HepG2 (cell line): ENCODE measurements at regions not wholly inside any gene's neighbourhood (a gene's known extent, or its start where the extent isn't known, plus 50 kb on each side); places are given as distances from the start of the nearest gene placed in this dataset.

ENCODE experiments used
- ATAC-seq: fragments of 200-7000 bp; cut with Tn5 transposase; 3 replicates; pipeline ENCODE4 v1.9.1; 2020; ENCODE audit warnings: mild to moderate bottlenecking, moderate library complexity
- BruUV-seq: library from RNA; stranded (reverse); fragments of 400-500 nt; replicated peaks from 2 replicates; lab custom pipeline; 2021; lab: Mats Ljungman, UMichigan
- CTCF ChIA-PET: fragments of 300-600 bp; formaldehyde crosslinking; extraction: SDS; loops from one replicate; lab custom pipeline; 2021; ENCODE audit warnings: low total read pairs, inconsistent platforms, low intra/inter-chr PET ratio; lab: Yijun Ruan, JAX
- POLR2A ChIA-PET: fragments of 350-600 bp; sonication (Branson Sonifier 250); formaldehyde crosslinking; loops from one replicate; lab custom pipeline; 2020; ENCODE audit warnings: antibody characterized with exemption, inconsistent platforms; lab: Yijun Ruan, JAX
- DNase-seq: peaks from one replicate; pipeline ENCODE4 v3.0.0-alpha.2; 2015; ENCODE audit warnings: low spot score
- FAIRE-seq: peaks from 3 replicates; lab custom pipeline; 2011; peaks lifted over from hg19 to GRCh38; lab: Jason Lieb, UNC
- H2AFZ ChIP-seq: one replicate; pipeline ENCODE4 v1.6.1; 2011; ENCODE audit warnings: low read length, inconsistent platforms
- H3K27ac ChIP-seq: fragments of 300-600 bp; 3 replicates; pipeline ENCODE4 v1.8.0; 2011; ENCODE audit warnings: mixed run types, mild to moderate bottlenecking, mixed read lengths, low read length, inconsistent platforms; ENCODE audit not compliant: insufficient read depth; ENCODE audit errors: extremely low read length
- H3K27me3 ChIP-seq, 2 experiments: fragments of 200-600 bp in 1 of 2; 2 replicates in 1 of 2; 3 replicates in 1 of 2; pipeline versions ENCODE4 v1.6.0 to v1.8.0; 2011; ENCODE audit warnings: low read length in 2 of 2, mild to moderate bottlenecking in 2 of 2, moderate library complexity in 2 of 2, inconsistent platforms in 1 of 2; ENCODE audit not compliant: insufficient read depth in 2 of 2, control insufficient read depth in 1 of 2
- H3K36me3 ChIP-seq, 2 experiments: fragments of 200-600 bp in 1 of 2; replicated peaks in 1 of 2; 2 replicates in 1 of 2; 3 replicates in 1 of 2; pipeline versions ENCODE4 v1.5.1 to v1.8.0; 2011; ENCODE audit warnings: low read length in 2 of 2, inconsistent platforms in 1 of 2; ENCODE audit not compliant: insufficient read depth in 2 of 2, control insufficient read depth in 1 of 2
- H3K4me1 ChIP-seq: 2 replicates; pipeline ENCODE4 v1.5.1; 2012; ENCODE audit warnings: low read length, inconsistent platforms; ENCODE audit not compliant: insufficient read depth
- H3K4me2 ChIP-seq: 2 replicates; pipeline ENCODE4 v1.6.0; 2011; ENCODE audit warnings: low read depth, low read length, inconsistent platforms
- H3K4me3 ChIP-seq, 3 experiments: fragments of 200-600 bp in 1 of 3; sonication (generic), shearing (Covaris generic) in 1 of 3; replicated peaks in 1 of 3; 2 replicates each; pipeline ENCODE4 v1.5.1; 2011 to 2016; ENCODE audit warnings: low read length in 3 of 3, inconsistent platforms in 2 of 3, low read depth in 2 of 3, mild to moderate bottlenecking in 2 of 3, control low read depth in 1 of 3, mixed read lengths in 1 of 3; ENCODE audit not compliant: insufficient read depth in 1 of 3
- H3K79me2 ChIP-seq: one replicate; pipeline ENCODE4 v1.6.1; 2011; ENCODE audit warnings: low read length, inconsistent platforms; ENCODE audit not compliant: insufficient read depth
- H3K9ac ChIP-seq: 2 replicates; pipeline ENCODE4 v1.6.0; 2011; ENCODE audit warnings: mild to moderate bottlenecking, low read depth, low read length, inconsistent platforms; ENCODE audit not compliant: insufficient read depth
- H3K9me3 ChIP-seq: 2 replicates; pipeline ENCODE4 v1.5.1; 2012; ENCODE audit warnings: mild to moderate bottlenecking, low read length
- H4K20me1 ChIP-seq: 2 replicates; pipeline ENCODE4 v1.6.0; 2011; ENCODE audit warnings: inconsistent platforms, mild to moderate bottlenecking, low read length, moderate library complexity; ENCODE audit not compliant: insufficient read depth
- BRD4 ChIP-seq: sonication (generic); formaldehyde crosslinking; IDR thresholded peaks from 2 replicates; pipeline ENCODE4 v1.4.0; 2020; ENCODE audit warnings: missing genetic modification reagents
- FOXC1 ChIP-seq: sonication (generic); formaldehyde crosslinking; IDR thresholded peaks from 2 replicates; pipeline ENCODE4 v1.8.0; 2022; ENCODE audit warnings: mild to moderate bottlenecking, missing genetic modification reagents, borderline replicate concordance
- JUND ChIP-seq: sonication (generic); formaldehyde crosslinking; IDR thresholded peaks from 2 replicates; pipeline ENCODE4 v1.8.0; 2022; ENCODE audit warnings: mild to moderate bottlenecking, missing genetic modification reagents
- MLXIP ChIP-seq: sonication (generic); formaldehyde crosslinking; IDR thresholded peaks from 2 replicates; pipeline ENCODE4 v1.9.0; 2021; ENCODE audit warnings: missing genetic modification reagents, borderline replicate concordance
- RNF2 ChIP-seq: fragments of 450-650 bp; conservative IDR thresholded peaks from 2 replicates; pipeline ENCODE4 v1.6.1; 2016; ENCODE audit warnings: low read depth
- SIX4 ChIP-seq: sonication (generic); formaldehyde crosslinking; IDR thresholded peaks from 2 replicates; pipeline ENCODE4 v1.4.0; 2020; ENCODE audit warnings: missing genetic modification reagents
- ZBTB3 ChIP-seq: sonication (generic); formaldehyde crosslinking; IDR thresholded peaks from 2 replicates; pipeline ENCODE4 v1.4.0; 2020; ENCODE audit warnings: low read depth, mild to moderate bottlenecking, moderate library complexity, missing genetic modification reagents, borderline replicate concordance
- ZC3H13 ChIP-seq: sonication (generic); formaldehyde crosslinking; IDR thresholded peaks from 2 replicates; pipeline ENCODE4 v1.8.1; 2023; ENCODE audit warnings: mild to moderate bottlenecking, missing genetic modification reagents, moderate library complexity
- ZNF292 ChIP-seq: sonication (generic); formaldehyde crosslinking; IDR thresholded peaks from 2 replicates; pipeline ENCODE4 v1.8.1; 2022; ENCODE audit warnings: mild to moderate bottlenecking, low read depth, missing genetic modification reagents, borderline replicate concordance
- ZNF343 ChIP-seq: sonication (generic); formaldehyde crosslinking; IDR thresholded peaks from 2 replicates; pipeline ENCODE4 v1.4.0; 2020; ENCODE audit warnings: mild to moderate bottlenecking, missing genetic modification reagents
- ZNF552 ChIP-seq: sonication (generic); formaldehyde crosslinking; IDR thresholded peaks from 2 replicates; pipeline ENCODE4 v1.9.0; 2022; ENCODE audit warnings: missing genetic modification reagents, mild to moderate bottlenecking, borderline replicate concordance
- ZNF768 ChIP-seq: sonication (generic); formaldehyde crosslinking; IDR thresholded peaks from 2 replicates; pipeline ENCODE4 v1.4.0; 2020; ENCODE audit warnings: missing genetic modification reagents
- ZNF780A ChIP-seq: sonication (generic); formaldehyde crosslinking; IDR thresholded peaks from 2 replicates; pipeline ENCODE4 v1.8.0; 2022; ENCODE audit warnings: mild to moderate bottlenecking, missing genetic modification reagents, moderate library complexity
- WGBS: methylation state at CpG from one replicate; pipeline ENCODE4 v1.1.6; 2017; ENCODE audit warnings: low lambda C conversion rate; 5-methylcytosine and 5-hydroxymethylcytosine counted together
- in situ Hi-C: cut with HindIII; loops from 2 replicates; pipeline ENCODE4 v1.10.0; 2017; ENCODE audit warnings: low pct_unique_long_range_greater_than_20kb; ENCODE audit not compliant: extremely low pct_ligation_motif_present
- intact Hi-C: fragments of 100-400 bp; cut with micrococcal nuclease; formaldehyde crosslinking; loops from one replicate; pipeline ENCODE4 v1.10.0; 2022; ENCODE audit not compliant: unreplicated experiment
- TF ChIP-seq, protein P1 (sequence below): sonication (generic); formaldehyde crosslinking; IDR thresholded peaks from 2 replicates; pipeline ENCODE4 v1.4.0; 2020; ENCODE audit warnings: missing genetic modification reagents

DNA sequence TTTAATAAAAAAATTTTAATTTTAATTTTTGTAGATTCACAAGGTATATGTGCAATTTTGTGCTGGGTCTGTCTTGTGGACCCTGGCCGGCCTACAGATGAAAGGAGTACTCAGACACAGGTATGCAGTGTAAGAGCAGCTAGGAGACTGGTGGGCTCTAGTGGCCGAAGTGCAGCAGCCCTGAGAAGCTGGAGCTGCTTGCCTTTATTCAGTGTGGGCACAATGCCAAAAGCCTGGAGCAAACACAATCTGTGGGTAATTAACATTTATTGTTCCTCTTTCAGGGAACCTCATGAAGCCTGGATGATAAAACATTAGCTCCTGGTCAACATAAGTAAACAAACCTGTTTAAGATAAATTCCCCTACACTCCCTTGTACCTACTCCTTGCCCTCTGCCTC, 135.7 kb upstream of the SEL1L start:
- Histone ChIP-seq H3K9me3 (no peaks in the 10 kb centered on the region), H3K4me3 (no peak overlapping the region), H4K20me1 (no peaks in the 10 kb centered on the region), H3K4me2 (no peak overlapping the region), H3K4me1 (no peaks in the 10 kb centered on the region), H3K36me3 (no peaks in the 10 kb centered on the region), H2AFZ (no peak overlapping the region), H3K27me3 (no peaks in the 10 kb centered on the region), H3K27ac (no peak overlapping the region), H3K9ac (no peak overlapping the region), H3K79me2 (no peaks in the 10 kb centered on the region)
- in situ Hi-C loops, result no loop called here
- DNase-seq (no peak), ATAC-seq (no peak), FAIRE-seq (no peak)
- WGBS, result 14% methylated on average over 2 of the region's 2 CpGs
- TF ChIP-seq ZNF343 (CRISPR knock-in tag), result 0 out of 2 replicates have a peak, but pooled peaks have one; percentile 56
- no peak for TF ChIP-seq FOXC1 (CRISPR knock-in tag)
- intact Hi-C loops, result no loop called here
- ChIA-PET POLR2A (no interaction called here), CTCF (no interaction called here)
- no TSS peak for BruUV-seq

DNA sequence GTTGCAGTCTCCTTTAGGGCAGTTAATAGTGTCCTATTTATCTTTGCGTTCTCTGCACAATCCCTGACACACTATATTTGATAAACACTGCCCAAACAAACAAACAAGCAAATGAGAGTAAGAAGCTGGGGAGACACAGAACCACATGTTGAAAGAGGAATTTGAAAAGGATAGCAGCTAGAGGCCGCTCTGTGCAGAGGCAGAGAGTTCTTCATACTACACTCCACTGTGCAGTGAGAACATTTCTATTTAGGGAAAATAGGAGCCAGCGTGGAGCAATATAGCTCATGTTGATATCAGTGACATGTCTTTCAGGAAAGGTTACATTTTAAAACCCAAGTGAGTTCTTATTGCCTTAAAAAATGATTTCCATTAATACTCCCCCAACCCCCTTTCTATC, 140.3 kb upstream of the SEL1L start:
- Histone ChIP-seq H2AFZ (no peak overlapping the region), H3K36me3 (no peaks in the 10 kb centered on the region), H3K9ac (no peak overlapping the region), H3K4me3 (no peak overlapping the region), H3K27ac (no peak overlapping the region), H3K4me1 (no peaks in the 10 kb centered on the region), H3K4me2 (no peak overlapping the region), H3K79me2 (no peaks in the 10 kb centered on the region), H3K9me3 (no peaks in the 10 kb centered on the region), H3K27me3 (no peaks in the 10 kb centered on the region), H4K20me1 (no peaks in the 10 kb centered on the region)
- FAIRE-seq, result no peak
- ChIA-PET CTCF (no interaction called here), POLR2A (no interaction called here)
- BruUV-seq, result no TSS peak
- no peak for DNase-seq
- intact Hi-C loops (no loop called here), in situ Hi-C loops (no loop called here)
- 51% methylated on average over 3 of the region's 3 CpGs for WGBS
- ATAC-seq, result no peak
- TF ChIP-seq SIX4 (no peak), RNF2 (no peak), ZBTB3 (CRISPR knock-in tag) (no peak), JUND (CRISPR knock-in tag) (no peak), ZNF292 (CRISPR knock-in tag) (no peak), ZNF552 (CRISPR knock-in tag) (no peak), MLXIP (CRISPR knock-in tag) (no peak), ZNF768 (CRISPR knock-in tag) (no peak), ZNF780A (CRISPR knock-in tag) (no peak), ZC3H13 (no peak), BRD4 (CRISPR knock-in tag) (no peak)
- TF ChIP-seq, protein P1, sequence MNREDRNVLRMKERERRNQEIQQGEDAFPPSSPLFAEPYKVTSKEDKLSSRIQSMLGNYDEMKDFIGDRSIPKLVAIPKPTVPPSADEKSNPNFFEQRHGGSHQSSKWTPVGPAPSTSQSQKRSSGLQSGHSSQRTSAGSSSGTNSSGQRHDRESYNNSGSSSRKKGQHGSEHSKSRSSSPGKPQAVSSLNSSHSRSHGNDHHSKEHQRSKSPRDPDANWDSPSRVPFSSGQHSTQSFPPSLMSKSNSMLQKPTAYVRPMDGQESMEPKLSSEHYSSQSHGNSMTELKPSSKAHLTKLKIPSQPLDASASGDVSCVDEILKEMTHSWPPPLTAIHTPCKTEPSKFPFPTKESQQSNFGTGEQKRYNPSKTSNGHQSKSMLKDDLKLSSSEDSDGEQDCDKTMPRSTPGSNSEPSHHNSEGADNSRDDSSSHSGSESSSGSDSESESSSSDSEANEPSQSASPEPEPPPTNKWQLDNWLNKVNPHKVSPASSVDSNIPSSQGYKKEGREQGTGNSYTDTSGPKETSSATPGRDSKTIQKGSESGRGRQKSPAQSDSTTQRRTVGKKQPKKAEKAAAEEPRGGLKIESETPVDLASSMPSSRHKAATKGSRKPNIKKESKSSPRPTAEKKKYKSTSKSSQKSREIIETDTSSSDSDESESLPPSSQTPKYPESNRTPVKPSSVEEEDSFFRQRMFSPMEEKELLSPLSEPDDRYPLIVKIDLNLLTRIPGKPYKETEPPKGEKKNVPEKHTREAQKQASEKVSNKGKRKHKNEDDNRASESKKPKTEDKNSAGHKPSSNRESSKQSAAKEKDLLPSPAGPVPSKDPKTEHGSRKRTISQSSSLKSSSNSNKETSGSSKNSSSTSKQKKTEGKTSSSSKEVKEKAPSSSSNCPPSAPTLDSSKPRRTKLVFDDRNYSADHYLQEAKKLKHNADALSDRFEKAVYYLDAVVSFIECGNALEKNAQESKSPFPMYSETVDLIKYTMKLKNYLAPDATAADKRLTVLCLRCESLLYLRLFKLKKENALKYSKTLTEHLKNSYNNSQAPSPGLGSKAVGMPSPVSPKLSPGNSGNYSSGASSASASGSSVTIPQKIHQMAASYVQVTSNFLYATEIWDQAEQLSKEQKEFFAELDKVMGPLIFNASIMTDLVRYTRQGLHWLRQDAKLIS, result no peak
